Neural cell (in vitro differentiated cells): ENCODE measurements at regions not wholly inside any gene's neighbourhood (a gene's known extent, or its start where the extent isn't known, plus 50 kb on each side); places are given as distances from the start of the nearest gene placed in this dataset.

Experiments
- CTCF ChIP-seq: fragments of 450-650 bp; IDR thresholded peaks from 2 replicates; pipeline ENCODE4 v1.5.1; 2014; ENCODE audit warnings: antibody characterized with exemption, mild to moderate bottlenecking, moderate library complexity; ENCODE audit not compliant: poor library complexity, severe bottlenecking
- EZH2 ChIP-seq: fragments of 200-600, 300-800 bp; shearing (Covaris generic), sonication (generic); IDR thresholded peaks from 2 replicates; pipeline ENCODE4 v1.6.1; 2014; ENCODE audit warnings: antibody characterized with exemption, low read length, borderline replicate concordance, mild to moderate bottlenecking; ENCODE audit not compliant: insufficient read depth, poor library complexity, severe bottlenecking
- MXI1 ChIP-seq: fragments of 450-650 bp; conservative IDR thresholded peaks from 2 replicates; pipeline ENCODE4 v1.6.1; 2014; ENCODE audit warnings: antibody characterized with exemption, mild to moderate bottlenecking; ENCODE audit not compliant: poor library complexity, severe bottlenecking
- POLR2AphosphoS5 ChIP-seq: IDR thresholded peaks from 2 replicates; pipeline ENCODE4 v1.6.1; 2012

GRCh38 chrX:13377550-13377934 lies 57.7 kb upstream of the ATXN3L start:
- TF ChIP-seq EZH2: no peak
- no peak for TF ChIP-seq CTCF
- no peak for TF ChIP-seq POLR2AphosphoS5
- no peak for TF ChIP-seq MXI1
